Activated gamma-delta T cell treated with Interleukin-2 at 50 U/mL for 16 hours (primary cell): ENCODE measurements at regions not wholly inside any gene's neighbourhood (a gene's known extent, or its start where the extent isn't known, plus 50 kb on each side); places are given as distances from the start of the nearest gene placed in this dataset.

Source experiments
- DNase-seq: peaks from one replicate; pipeline ENCODE4 v3.0.0-alpha.2; 2020

DNA sequence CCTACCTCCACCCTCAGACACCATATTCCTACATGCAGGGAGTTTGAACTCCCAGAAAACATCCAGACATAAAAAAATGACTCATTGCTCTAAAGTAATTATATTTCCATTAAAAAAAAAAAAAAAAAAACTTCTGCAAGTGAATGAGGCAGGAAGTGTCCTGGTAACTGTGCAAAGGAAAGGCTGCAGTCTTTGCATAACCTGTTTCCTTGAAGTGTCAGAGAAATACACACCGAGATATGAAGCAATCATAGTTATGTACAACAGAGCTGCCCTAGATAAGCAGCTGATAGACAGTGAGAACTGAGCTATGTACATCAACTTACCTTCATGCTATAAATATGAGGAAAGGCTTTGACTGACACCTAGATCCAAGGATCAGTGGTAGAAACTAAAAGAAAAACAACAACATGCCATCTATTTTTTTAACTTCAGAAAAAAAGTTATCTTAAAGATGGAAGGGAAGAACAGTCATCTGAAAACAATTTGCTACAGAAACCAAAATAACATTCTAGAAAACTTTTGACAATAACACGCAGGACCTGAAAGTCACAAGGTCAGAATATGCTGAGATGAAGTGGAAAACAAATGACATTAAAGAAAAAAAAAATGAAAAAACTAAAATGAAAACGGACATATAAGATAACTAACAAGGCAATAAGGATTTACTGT lies 263.2 kb downstream of the SEC23A start:
- DNase-seq, result no peak

DNA sequence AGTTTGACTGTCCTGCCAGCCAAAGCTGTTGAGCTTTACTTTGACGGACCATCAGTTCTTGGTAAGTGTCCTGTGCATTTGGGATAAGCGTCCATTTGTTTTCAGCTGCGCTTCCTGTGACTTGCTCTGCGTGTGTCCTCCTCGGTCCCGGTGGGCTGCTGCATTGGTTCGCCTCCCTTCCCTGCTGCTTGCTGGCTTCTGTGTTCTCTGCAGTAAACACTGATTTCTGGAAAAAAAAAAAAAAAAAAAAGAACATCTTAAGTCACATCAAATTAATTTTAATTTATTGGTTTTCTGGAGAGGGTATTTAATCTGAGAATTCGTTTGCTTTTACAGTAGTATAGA lies 264.1 kb downstream of the SEC23A start:
- no peak for DNase-seq

DNA sequence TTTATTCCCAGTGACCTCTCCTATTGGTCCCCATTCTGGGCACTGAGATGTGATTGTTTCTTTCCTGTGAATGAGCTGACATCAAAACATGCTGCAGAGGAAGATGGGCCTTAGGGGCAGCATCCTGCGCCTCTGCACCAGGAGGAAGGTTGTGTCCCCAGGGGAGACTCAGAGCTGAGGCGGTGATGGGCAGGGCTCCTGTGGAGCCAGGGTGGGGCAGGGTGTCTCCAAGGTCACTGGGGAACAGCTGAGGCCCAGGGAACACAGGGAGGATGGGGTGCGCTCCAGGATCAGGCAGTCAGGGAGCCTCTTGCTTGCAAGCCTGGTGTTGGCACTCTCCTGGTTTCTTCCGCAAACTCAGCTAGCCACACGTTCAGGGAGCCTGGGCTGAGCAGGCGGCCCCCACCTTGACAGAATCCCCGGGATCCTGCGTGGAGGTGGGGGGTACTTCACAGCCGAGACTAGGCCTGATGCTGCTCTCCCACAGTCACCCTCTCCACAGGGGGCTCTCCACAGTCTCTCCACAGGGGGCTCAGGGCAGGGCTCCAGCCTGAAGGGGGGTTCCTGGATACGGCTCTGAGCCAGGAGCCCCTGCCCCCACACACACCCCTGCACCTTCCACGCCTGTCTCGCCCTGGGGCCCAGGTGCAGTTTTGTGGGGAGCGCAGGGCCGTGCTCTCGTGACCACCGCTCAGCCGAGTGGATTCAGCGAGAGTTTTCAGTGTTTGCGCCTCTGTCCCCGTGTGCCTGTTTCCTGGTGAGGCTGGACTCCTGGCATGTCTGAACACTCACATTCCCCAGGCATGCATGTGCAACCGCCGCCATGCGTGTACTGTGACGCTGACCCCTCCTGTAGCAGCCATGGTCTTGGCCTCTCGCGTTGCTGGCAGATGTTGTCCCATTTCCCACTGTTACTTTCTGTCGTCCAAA lies 264.7 kb downstream of the SEC23A start:
- no peak for DNase-seq

DNA sequence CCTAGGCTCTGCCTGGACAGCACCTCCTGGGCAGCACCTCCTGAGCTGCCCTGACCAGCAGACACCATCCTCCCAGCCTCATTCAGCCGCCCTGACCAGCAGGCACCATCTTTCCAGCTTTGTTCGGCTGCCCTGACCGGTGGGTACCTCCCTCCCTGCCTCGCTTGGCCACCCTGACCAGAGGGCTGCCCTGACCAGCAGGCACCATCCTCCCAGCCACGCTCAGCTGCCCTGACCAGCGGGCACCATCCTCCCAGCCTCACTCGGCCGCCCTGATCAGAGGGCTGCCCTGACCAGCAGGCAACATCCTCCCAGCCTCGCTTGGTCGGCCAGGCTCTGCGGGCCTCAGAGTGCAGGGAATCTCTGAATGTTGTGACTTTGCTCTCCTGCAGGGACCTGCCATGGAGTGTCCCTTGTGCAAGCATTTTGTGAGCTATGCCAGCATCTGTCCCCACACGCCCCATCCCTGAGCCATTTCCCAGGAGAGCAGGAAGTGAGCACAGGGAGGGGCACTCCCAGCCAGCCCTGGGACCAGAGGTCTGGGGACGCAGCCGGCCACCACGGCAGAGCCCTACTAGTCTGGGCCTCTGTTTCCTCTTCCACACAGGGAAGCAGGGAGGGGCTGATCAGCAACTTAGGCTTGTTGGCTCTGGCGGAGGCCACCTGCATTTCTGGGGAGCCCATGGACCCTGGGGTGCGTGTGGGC lies 265.5 kb downstream of the SEC23A start:
- DNase-seq, result no peak

DNA sequence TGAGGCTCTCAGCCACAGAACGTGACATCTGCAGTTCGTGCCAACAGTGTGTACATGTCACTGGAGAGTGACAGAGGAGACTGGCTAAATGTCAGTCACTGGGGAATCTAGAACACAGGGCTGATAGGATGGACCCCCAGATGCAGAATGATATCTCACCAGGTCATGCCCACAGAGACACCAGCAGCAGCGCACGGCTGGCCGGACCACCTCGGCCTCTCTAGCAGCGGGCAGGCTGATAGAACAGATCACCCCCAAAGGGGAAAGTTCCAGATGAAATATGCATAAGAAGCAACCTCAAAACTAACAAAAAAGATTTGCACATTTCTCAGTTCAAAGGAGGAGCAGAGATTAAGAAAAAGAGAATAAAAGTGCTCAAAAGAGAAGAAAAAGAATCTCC lies 266.5 kb downstream of the SEC23A start:
- no peak for DNase-seq

DNA sequence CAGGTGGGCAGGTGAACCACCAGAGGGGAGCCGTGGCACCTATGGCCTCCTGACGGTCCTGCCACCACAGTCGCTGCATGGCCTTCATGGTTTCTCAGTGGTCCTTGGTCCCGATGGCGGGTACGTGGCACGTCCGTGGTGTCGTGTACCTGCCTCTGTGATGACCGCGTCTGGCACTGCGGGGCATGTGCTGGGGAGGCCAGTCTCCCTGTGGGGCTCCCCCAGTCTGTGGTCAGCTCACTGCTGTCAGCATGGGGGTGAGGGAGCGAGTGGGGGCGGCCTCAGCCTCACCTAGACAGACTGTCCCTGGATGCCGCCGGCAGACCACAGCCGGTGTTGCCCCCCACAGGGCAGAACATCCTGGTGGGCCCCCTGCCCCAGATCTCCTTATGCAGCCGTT lies 267.2 kb downstream of the SEC23A start:
- no peak for DNase-seq

DNA sequence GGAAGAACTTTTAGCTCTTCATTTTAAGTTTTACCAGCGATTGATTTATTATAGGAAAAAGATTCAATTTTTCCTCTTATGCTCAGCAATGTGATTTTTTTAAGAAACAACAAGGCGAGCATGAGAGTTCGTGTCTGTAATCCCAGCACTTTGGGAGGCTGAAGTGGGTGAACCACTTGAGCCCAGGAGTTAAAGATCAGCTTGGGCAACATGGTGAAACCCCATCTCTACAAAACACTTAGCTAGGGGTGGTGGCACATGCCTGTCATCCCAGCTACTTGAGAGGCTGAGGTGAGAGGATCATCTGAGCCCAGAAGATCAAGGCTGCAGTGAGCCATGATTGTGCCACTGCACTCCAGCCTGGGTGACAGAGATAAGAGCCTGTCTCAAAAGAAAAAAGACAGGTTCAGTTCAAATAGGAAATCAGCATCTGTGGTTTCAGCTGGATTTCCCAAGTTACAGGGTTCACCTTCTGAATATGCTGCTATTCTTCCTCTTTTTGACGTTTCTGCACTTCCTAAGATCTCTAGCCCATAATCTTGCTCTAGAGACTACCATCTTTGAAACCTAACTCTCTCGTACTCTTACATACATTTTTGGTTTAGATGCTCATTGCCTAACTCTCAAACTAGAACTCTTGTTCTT lies 274.7 kb downstream of the SEC23A start:
- DNase-seq, result no peak

DNA sequence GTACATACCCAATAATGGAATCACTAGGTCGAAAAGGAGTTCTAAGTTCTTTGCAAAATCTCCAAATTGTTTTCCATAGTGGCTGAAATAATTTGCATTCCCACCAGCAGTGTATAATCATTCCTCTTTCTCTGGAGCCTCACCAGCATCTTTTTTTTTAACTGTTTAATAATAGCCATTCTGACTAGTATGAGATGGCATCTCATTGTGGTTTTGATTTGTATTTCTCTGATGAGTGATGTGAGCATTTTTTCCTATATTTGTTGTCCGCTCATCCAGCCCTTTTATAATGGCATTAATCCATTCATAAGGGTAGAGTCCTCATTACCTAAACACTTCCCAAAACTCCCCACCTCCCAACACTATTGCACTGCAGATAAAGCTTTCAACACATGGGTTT lies 278.3 kb downstream of the SEC23A start:
- no peak for DNase-seq

DNA sequence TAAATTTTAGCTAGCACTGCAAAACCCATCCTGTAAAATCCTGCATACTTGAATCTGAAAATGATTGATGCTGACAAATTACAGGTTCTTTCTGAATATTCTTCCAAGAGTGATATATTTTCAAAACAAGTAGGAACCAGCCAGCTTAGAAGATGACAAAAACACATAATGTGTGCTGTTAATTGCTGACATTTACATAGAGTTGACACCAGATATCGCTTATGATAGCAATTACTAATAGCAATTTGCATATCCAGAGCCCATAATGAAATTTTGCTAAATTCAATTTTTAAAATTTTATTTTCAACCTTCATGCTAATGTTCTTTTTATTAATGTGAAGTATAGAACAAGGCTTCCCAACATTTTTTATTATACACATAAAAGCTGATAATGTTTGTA lies 284.5 kb downstream of the SEC23A start:
- DNase-seq, result no peak

DNA sequence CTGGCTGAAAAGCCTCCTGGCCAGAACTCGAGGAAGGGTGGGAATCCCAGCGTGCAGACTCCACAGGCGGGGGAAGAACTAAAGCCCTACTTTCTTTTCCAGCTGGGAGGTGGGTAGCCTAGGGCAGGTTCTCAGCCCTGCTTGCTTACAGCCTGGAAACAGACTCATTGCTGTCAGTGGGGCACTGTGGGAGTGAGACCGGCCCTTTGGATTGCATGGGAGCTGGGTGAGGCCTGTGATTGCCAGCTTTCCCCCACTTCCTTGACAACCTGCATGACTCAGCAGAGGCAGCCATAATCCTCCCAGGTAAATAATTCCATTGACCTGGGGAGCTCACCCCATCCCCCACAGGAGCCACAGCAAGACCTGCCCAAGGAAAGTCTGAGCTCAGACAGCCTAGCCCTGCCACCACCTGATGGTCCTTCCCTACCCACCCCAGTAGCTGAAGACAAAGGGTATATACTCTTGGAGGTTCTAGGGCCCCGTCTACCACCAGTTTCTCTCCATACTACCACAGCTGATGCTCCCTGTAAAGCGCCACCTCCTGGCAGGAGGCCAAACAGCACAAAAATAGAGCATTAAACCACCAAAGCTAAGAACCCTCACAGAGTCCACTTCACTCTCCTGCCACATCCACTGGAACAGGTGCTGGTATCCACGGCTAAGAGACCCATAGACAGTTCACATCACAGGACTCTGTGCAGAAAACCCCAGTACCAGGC lies 294.1 kb downstream of the SEC23A start:
- no peak for DNase-seq

DNA sequence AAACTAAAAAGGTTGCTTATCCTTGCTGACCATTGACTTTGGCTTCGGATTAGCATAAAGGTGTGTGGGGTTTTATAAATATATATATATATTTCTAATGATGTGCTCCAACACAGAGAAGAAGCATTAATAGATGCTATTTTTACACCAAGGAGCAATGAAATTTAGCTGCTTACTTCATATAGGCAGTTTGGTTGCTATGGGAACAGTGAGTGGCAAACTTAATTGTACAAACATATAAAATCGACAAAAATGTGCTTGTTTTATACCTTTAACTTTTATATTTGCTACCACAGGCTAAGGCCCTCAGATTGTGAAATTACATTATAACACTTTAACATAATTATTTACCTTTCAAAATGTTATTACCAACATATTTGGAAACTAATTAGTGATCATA lies 303.4 kb downstream of the SEC23A start:
- no peak for DNase-seq

DNA sequence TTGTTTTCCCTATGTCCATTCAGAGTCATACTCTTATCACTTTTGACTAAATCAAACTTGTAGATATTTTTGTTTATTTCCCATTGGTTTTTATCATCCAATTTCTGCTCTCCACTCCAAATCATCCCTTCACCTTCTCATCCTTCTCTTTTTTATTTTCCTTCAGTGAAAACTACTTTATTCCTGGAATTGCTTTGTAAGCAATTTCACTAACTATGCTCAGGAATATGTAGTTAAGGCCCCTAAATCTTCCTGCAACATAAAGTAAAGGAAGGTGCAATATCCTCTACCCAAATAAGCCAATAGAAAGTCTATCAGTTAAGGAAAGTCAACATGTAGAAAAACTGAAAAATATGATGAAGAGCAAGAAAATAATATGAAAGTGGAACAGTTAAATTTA lies 308.4 kb downstream of the SEC23A start:
- DNase-seq, result no peak

DNA sequence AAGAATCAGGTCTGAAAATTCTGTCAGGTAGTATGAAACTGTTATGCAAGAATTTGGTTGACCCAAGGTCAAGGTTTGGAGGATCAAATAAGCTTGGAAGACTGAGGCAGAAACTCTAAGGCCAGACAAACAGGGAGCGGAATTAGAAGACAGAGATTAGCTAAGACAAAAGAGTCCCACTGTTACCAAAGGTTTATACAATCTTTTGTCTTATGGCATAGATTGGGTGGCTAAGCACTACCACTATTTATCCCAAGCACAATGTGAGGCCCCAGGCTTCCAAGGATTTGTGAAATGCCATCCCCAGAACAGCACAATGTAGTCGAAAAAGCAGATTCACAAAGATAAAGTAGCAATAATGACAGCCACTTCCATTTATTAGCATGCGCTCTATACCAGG lies 311.2 kb downstream of the SEC23A start:
- DNase-seq, result no peak

DNA sequence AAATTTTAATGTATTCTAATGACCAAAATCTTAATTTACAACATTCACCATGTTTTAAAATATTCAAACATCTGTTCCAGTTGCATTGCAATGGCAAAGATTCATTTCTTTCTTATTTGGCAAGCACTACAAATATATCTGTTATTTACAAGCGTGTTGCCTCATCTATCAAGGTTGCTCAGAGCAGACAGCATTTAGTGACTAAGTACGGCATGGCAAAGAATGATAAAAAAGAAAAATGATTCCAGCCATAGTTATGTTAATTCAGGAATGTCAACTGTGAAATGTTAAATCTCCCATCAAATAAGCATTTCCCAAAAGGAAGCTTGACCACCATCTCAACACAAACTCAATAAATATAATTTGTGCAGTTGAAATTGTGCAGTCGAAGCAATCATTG lies 312.1 kb downstream of the SEC23A start:
- DNase-seq, result no peak

DNA sequence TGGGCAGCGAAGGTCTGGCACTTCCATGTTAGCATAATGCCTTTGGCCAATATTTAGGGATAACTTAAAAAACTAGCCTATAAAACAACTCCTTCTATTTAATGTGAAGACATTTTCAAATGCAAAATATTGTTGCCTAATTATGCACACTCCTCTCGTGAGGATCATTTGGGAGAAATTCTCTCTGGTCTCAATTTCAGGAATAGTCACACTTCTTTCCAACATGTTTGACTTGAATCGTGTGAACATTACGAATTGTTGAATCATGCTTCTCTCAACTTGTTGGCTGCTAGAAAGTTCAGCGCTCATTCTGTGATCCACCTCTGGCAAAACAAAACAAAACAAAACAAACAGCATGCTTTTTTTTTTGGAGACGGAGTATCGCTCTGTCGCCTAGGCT lies 313.2 kb downstream of the SEC23A start:
- DNase-seq, result no peak

DNA sequence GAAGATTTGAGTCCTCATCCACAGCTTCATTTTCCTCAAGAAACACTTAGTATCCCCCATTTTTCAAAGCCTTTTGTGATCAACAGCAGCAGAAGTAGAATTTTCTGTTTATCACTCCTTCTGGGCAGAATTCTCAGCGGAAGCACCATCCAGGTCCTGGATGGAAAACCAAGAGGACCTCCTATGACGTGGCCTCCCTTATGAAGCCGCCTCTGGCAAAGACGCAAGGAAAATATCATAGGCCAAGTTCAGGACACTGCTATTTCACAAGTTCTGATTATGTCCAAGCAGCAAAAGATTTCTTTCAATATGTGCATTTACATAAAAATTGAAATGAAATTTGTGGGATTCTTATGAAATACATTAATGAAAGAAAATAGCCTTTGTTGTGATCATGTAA lies 315.0 kb downstream of the SEC23A start:
- no peak for DNase-seq

DNA sequence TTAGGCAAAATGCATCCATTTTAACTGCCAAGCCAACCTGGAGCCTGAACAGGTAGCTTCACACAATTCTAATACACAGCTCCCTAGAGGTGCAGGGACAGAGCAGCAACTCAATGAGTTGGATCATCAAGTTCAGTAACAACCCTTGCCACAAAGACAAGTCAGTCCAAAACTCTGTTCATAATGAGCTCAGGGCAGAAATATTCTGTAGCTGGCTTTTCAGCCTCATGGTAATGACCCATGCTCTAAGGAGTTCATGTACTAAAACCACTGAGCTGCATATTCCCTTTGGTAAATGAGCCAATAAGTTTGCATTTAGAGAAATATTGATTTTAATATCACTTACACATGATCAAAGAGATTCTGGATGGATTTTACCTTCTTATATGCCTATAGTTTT lies 316.1 kb downstream of the SEC23A start:
- DNase-seq, result no peak

DNA sequence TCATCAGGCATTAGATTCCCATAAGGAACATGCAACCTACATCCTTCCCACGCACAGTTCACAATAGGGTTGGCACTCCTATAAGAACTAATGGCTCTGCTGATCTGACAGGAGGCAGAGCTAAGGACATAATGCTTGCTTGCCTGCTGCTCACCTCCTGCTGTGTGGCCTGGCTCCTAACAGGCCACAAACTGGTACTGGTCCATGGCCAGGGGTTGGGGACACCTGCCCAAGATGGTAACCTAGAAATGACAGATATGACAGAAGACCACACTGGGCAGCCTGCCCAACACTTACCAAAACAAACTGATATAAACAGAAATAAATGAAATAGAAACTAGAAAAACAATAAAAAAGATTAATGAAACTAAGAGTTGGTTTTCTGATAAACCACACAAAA lies 325.6 kb downstream of the SEC23A start:
- no peak for DNase-seq

DNA sequence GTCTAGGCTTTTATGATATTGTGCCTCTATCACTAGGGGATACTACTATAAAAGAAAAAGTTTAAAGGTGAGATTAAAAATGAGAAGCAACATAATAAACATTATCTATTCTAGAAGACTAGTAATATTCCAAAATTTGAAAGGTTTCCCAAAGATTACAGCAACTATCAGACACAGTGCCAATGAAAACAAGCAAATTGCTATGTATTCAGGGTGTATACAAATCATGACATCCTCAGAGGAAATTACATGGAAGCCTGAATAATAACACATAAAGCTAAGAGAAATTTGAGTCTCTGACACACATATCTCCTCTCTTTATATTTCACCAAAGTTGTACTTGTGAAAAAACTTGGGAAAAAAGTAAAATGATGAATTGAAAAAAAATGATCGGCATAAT lies 327.0 kb downstream of the SEC23A start:
- no peak for DNase-seq

DNA sequence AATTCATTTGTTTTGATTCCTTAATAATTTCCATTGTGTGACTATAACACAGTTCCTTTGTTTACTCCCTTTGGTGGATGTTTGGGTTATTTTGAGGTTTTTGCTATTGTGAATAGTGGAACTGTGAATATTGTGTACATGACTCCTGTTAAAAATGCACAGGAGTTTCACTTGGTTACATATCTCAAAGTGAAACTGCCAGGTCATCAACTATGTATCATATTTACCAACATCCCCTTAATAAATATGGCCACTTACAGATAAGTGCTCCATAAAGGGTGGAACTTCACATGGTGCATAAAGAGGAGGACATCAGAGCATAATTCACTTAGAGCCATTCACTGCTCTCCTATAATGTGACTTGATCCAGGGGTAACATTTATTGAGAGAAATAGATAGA lies 328.9 kb downstream of the SEC23A start:
- no peak for DNase-seq

DNA sequence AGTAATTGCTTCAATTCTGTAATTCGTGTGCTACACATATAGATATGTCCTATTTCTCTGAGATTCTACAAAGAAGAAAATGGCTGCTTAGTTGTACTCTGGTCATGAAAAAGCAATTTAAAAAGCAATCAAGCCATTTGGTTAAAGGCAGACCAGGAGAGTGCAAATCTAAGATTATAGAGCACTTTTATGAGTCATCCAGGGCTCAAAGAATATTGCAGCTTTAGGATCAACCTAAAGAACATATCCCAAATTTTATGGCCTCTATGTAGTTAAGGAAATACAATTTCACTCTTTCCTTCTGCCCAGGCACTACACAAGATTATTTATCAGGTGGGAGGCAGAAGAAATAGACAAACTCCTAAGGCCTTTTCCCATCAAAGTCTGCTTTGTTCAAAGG lies 332.8 kb downstream of the SEC23A start:
- DNase-seq, result no peak

DNA sequence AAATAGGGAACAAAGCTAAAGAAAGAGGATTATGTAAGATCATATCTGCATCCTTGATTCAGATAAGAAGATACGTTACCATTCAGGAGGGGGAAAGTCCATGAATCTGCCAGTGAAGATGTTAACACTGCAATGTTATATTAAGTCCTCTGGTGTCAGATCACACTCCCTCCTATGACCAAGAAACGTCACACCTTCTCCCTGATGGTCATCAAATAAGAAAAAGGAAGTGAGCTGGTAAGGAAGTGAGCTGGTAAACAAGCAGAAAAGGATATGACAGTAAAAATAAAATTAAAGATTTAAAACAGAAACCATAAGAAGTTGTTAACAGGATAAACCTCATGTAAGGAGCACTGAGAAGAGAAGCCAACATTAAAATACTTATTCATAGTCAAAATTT lies 340.2 kb downstream of the SEC23A start:
- DNase-seq, result no peak

DNA sequence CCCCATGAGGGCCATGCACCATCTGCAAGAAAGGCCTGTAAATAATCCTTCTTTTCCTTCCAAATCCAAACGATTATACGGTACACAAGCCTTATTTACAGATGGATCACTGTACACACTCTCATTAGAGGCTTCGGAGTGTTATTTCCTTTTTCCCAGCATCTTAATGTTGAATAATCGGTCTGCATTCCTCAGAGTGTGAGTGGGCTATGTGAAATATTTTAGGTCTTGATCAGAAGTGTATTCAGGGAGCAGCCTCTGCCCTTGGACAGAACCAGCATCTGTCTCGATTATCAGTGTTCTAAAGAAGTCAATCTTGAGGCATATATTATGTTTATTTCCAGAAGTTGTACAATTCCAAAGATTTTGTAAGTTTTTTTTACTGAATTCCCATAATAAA lies 340.6 kb downstream of the SEC23A start:
- DNase-seq, result no peak
